ENCODE measurements at regions not wholly inside any gene's neighbourhood (a gene's known extent, or its start where the extent isn't known, plus 50 kb on each side); places are given as distances from the start of the nearest gene placed in this dataset.

DNA sequence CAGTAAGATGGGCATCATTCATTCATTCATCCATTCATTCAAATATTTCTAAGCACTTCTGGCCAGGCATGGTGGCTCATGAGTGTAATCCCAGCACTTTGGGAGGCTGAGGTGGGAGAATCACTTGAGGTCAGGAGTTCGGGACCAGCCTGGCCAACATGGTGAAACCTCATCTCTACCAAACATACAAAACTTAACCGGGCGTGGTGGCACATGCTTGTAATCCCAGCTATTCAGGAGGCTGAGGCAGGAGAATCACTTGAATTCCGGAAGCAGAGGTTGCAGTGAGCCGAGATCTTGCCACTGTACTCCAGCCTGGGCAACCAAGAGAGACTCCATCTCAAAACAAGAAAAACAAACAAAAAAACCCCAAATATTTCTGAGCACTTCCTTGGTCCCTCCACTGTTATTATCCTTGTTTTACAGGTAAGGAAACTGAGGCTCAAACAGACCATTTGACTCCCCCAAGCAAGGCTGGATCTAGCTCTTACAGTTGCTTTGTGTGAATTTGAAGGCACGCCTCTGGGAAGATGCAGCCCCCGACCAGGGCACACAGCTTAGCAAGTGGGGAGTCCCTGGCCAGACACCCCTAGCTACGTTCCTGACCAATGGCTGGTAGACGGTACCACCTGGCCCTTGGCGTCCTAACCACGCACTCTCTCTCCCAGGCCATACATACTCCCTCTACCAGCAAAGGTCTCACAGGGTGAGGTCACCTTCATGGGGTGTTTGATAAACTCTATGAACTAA lies 50.6 kb upstream of the ODC1 start:
- FAIRE-seq (no peak), DNase-seq (ENCODE audit: insufficient read length, low spot score) (no peak)
